Left cardiac atrium (tissue), 4 donors: ENCODE measurements at regions not wholly inside any gene's neighbourhood (a gene's known extent, or its start where the extent isn't known, plus 50 kb on each side); places are given as distances from the start of the nearest gene placed in this dataset.

Experiments
- ATAC-seq, 2 donors: fragments of 200-7000 bp; cut with Tn5 transposase; one replicate each; pipeline ENCODE4 v1.9.1; 2020; ENCODE audit warnings: mild to moderate bottlenecking in 2 of 2, moderate library complexity in 2 of 2
- DNase-seq: peaks from one replicate; pipeline ENCODE4 v3.0.0-alpha.2; 2020
- intact Hi-C, 2 donors: fragments of 100-400 bp; cut with DNase I; formaldehyde crosslinking; loops; one replicate each; pipeline versions ENCODE4 v1.14.1 to v1.15.1; 2022 to 2023
- donor health status: DM: no; HTN: yes; CAD: no.
- donor health status: DM: no; HTN: yes; CAD: no; lungs with severe emphysema.
- donor health status: DM: yes; HTN: yes; CAD: no.
- donor health status: Dilated cardiomyopathy.

DNA sequence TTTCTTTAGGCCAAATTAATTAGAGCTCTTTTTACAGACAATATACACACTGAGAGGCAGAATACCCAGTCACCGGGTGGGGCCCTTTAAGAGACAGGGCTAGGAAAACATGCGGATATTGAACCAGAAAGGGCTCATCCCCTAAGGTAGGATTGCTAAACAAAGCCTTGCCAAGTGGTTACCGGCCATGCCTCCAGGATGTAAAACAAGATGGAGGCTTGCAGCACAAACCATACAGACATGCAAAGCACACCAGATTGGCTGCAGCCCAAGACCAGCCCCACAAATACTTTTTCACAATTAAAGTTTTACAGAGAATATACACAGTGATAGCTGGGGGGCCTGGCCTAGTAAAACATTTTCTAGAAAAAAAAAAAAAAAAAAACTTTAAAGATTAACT, 210.0 kb downstream of the KLHL4 start:
- intact Hi-C loops = no loop called here
- DNase-seq (no peak), ATAC-seq (no peak)

DNA sequence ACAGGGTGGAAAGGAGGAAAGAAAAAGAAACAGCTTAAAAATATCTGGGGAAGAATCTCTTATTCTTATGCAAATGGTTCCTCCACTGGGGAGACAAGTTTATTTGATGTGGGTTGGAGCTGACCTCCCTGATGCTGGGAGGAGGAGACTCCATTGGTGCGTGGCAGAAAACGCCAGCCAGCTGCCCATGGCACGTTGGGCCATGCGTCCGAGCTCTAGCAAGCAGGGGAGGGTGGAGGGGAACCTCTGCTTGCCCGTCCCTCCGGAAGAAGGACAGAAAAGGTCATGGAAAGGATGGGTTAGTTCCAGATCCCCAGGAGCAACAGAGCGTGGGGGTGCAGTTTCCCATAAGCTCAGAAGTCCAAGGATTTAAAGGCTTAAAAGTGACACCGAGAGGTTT, 210.4 kb downstream of the KLHL4 start:
- intact Hi-C loops = no loop called here
- ATAC-seq = no peak
- DNase-seq = no peak

DNA sequence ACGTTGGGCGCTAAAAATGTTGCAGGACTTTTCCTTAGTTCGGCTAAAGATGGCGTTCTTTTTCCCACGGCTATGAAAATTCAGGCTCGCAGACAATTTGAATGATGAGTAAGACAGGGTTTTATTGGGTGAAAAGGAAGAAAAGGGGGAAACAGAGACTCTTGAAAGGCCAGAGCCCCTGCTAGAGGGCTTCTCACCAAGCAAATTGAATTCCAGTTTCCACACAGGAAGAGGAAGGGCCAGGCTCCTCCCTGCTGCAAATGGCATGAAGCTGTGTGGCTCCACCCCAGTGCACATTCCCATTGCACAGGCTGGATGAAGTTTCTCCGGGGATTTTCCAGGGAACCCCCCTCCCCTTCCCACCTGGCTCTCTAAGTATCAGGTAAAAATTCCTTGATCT, 210.9 kb downstream of the KLHL4 start:
- ATAC-seq (no peak), DNase-seq (no peak)
- intact Hi-C loops = no loop called here

DNA sequence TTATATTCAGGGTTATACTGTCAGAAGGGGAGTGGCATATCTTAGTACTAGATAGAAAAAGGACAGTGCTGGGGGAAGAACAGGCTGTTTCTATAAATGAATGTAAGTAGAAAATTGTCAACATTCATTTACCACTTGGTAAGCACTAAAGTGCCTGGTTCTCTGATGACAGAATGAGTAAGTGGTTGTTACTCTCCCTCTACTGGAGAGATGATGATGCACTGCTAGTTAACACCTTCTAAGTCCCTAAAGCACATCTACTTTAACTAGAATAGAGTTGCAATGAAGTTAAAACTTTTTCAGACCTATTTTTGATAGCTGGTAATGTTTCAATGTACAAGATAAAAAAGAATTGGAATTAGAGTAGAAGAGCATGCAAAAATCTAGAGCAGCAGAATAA, 214.5 kb downstream of the KLHL4 start:
- ATAC-seq (no peak), DNase-seq (no peak)
- intact Hi-C loops = no loop called here

DNA sequence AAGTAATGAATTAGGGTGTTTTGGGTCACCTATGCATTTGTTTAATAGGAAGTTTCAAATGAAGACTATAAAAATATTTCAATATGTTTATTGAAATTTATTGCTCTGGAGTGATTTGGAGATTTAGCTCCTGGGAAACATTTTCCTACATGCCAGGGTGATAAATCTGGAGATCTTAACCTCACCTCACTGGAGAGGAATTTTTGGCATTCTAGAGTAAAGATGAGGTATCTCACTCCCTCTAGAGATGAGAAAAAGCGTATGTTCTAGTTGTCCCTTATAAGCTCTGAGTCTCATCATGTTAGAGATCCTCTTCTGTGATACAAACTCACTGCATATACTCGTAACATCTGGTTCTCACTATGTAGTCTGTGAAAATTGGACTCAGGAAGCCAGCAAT, 219.0 kb downstream of the KLHL4 start:
- DNase-seq (no peak), ATAC-seq (no peak)
- intact Hi-C loops = no loop called here

DNA sequence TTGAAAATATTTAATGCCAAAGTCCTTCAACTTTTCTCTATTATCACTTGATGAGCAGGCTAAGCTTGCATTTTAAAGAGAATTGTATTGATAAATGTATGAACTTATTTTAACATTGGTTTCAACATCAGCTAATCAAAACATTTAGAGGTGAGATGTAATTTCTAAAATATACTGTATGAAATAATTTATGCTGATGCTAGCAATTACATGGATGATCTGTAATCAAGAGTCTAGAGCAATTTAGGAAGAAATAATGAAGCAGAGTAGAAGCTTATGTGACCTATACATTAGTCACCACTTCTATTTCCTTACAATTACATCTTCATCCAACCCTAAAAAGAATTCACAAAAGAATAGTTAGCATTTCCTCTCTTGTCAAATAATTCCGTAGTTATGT, 226.8 kb downstream of the KLHL4 start:
- ATAC-seq = no peak
- DNase-seq = no peak
- intact Hi-C loops = no loop called here

DNA sequence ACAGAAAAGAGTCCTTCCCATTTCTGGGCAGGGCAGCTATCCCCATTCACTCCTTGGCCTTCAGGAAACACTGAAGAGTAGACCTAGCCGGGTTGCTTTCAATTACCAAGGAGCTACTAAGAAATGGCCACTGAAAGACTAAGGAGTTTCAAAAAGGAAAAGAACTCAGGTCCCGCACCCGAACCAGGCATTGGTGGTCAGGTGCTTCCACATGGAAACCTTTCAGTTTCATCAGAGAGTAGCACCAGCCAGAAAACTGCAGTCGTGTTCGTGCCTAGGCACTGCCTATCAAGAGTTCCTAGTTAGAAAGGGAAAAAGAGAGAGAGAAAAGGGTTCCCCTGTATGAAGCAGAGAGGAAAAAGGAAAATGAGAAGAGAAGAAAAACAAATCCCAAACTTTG, 237.9 kb downstream of the KLHL4 start:
- intact Hi-C loops = no loop called here
- ATAC-seq = no peak

DNA sequence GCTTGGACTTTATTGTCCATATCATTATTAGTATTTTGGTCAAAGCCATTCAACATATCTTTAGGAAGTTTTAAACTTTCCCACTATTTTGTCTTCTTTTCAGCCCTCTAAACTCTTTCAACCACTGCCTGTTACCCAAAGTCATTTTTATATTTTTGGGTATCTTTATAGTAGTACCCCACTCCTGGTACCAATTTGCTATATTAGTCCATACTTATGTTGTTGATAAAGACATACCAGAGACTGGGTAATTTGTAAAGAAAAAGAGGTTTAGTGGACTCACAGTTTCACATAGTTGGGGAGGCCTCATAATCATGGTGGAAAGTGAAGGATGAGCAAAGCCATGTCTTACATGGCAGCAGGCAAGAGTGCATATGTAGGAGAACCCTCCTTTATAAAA, 271.4 kb downstream of the KLHL4 start:
- DNase-seq (no peak), ATAC-seq (no peak)
- intact Hi-C loops = no loop called here

More for the DNA sequence above, 237.9 kb downstream of the KLHL4 start:
- no peak for DNase-seq

DNA sequence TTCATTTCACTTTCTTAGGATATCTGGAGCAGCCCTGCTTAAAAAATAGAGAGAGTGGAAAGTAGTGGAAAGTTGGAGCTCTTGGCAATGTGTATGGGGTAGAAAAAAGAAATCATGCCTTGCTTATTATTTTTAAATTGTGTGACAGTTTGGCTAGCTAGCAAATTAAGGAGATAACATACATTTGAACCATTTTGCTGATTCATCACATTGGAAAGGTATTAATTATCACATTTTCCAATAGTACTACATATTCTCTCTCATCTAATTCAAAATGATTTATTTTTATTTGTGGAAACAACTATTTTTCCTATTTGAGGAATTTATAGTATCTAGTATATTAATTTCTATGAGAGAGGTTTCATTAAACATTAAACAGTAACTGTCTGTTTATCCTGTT, 280.4 kb downstream of the KLHL4 start:
- intact Hi-C loops = no loop called here

DNA sequence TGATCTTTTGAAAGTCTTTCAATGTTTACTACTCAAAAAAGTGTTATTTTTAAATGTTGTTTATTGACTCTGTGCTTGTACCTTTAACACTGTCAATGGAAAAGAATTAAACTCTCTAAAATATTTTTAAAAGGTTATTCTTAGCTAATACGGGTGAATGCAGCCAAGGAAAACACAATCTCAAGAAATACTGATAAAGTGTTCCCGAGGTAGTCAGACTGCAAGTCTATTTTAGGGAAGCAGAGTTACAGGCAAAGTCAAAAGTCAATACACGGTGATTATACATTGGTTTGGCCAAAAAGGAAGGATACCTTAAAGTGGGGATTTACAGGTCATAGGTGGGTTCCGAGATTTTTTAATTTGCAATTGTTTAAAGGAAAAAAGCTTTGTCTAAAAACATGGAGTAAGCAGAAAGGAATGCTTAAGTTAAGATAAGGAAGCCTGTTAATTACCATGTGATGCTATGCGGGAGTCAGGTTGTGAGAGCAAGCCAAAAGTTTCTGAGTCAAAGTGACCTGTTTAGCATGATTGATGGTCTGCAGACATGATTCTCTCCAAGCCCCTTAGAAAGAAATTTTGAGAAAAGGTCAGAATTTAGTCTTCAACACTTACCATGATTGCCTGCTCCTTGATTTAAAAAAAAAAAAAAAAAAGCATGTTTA, 288.4 kb downstream of the KLHL4 start:
- peak; percentile 61 to 92 for ATAC-seq
- DNase-seq = no peak
- intact Hi-C loops = no loop called here

More for the DNA sequence above, 280.4 kb downstream of the KLHL4 start:
- ATAC-seq (no peak), DNase-seq (no peak)

DNA sequence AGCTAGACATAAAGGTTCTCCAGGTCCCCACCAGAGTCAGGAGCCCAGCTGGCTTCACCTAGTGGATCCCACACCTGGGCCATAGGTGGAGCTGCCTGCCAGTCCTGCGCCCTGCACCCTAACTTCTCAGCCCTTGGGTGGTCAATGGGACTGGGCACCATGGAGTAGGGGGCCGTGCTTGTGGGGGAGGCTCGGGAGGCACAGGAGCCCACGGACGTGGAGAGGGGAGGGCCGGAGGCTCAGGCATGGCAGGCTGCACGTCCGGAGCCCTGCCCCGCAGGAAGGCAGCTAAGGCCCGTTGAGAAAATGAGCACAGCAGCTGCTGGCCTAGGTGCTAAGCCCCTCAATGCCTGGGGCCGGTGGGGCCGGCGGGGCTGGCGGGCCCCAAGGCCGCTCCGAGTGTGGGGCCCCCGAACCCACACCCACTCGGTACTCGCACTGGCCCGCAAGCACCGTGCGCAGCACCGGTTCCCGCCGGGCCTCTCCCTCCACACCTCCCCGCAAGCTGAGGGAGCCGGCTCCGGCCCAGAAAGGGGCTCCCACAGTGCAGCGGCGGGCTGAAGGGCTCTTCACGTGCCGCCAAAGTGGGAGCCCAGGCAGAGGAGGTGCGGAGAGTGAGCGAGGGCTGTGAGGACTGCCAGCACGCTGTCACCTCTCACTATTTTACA, 291.1 kb downstream of the KLHL4 start:
- no peak for ATAC-seq

DNA sequence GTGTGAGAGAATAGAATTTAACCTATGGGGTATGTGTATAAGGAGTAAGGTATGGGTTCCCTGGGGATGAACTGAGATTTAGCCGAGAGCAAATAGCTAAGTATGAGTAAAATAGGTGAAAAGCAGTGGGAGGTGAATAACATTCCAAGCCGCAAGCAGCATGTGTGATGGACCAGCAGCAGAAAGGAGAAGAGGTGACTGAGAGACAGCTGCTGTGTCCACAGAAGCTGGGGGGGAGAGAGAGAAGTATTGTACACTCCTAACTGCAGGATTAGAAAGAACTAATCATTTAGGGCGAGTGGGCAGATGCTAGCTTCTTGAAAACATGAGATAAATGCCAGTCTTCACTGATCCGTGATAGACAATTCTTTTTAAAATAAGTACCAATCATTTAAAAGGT, 296.0 kb downstream of the KLHL4 start:
- DNase-seq (no peak), ATAC-seq (peak in 1 of 2 donors; percentile 76)
- intact Hi-C loops = no loop called here

More for the DNA sequence above, 291.1 kb downstream of the KLHL4 start:
- no peak for DNase-seq
- intact Hi-C loops = no loop called here

DNA sequence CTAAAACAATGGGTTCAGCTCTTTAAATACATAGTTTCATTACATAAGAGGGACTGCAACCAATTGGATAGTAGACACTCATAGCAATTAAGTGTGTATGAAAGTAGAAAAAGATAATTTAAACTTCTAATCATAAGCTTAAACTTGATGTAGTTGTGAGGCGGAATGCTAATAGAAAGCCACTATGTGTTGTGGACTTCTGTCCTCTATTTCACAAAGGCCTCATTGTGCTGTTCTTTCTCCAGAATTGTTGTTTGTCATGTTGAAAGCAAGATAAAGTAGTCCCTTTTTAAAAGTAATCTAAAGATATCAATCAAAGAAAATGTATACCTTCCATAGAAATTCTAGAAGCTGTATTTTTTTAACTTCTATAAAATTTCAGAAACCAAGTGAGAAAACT, 329.4 kb downstream of the KLHL4 start:
- intact Hi-C loops = no loop called here
- DNase-seq = no peak
- no peak for ATAC-seq

DNA sequence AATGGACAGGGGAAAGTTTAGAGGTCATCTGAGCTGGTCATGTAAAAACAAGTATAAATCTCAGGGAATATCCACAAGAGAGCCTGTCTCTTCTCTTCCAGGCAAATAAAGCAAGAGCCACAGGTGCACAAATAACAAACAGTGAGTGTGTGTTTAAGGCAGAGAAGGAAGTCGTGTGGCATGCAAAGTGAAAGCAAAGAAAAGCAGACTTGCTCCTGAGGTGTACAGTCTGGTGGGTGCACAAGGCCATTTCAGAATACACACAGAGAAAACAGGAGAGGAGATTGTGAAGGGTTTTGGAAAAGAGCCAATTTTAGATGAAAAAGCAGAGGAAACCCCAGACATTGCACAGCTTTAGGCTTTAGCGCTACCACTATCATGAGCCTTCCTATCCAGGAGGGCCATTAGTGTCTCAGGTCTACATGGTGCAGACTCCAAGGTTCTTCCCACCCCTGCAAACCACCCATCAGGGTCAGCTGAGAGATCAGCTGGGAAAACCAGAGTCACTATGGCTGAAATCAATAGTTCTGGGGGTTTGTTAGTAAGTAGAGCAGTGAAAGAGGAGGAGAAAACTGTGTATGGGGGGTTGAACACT, 355.8 kb downstream of the KLHL4 start:
- DNase-seq (no peak), ATAC-seq (no peak)
- intact Hi-C loops = no loop called here

DNA sequence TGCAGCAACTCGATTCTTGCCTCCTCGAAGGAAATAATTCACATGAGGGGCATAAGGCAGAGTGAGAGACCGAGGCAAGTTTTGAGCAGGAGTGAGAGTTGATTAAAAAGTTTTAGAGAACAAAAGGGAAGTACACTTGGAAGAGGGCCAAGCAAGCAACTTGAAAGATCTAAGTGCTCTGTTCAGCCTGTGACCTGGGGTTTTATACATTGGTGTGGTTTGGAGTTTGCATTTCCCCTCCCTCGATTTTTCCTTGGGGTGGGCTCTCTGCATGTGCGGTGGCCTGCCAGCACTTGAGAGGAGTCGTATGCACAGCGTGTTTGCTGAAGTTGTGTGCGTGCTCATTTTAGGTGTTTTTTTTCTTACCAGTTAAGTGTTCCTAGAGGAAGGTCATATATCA, 356.4 kb downstream of the KLHL4 start:
- DNase-seq = no peak
- intact Hi-C loops = no loop called here
- ATAC-seq = no peak

DNA sequence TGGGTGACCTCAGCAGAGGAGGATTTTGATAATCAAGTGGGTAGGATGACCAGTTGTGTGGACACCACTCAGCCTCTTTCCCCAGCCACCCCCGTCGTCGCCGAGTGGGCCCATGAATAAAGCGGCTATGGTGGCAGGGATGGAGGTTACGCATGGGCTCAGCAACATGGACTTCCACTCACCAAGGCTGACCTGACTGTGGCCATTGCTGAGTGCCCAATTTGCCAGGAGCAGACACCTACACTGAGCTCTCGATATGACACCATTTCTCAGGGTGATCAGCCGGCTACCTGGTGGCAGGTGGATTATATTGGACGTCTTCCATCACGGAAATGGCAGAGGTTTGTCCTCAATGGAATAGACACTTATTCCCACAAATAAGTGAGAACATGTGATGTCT, 361.3 kb downstream of the KLHL4 start:
- DNase-seq = no peak
- ATAC-seq = no peak

DNA sequence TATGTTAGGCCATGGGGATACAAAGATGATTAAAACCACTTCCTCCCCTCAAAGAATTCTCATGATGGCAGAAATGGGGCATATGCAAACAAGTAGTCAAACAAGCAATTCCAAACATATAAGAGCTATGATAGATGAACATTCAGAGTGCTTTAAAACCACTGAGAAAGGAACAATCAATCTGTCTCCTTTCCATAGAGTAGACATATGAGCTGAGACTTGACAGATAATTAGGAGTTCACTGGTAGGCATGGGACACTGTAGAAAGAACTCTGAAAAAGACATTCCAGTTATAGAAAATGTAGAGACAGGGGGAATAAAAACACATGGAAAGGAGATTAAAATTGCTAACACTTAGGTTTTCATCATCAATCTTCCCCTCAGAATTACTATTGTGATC, 372.8 kb downstream of the KLHL4 start:
- no peak for DNase-seq
- no peak for ATAC-seq
- intact Hi-C loops = no loop called here

More for the DNA sequence above, 361.3 kb downstream of the KLHL4 start:
- intact Hi-C loops = no loop called here

DNA sequence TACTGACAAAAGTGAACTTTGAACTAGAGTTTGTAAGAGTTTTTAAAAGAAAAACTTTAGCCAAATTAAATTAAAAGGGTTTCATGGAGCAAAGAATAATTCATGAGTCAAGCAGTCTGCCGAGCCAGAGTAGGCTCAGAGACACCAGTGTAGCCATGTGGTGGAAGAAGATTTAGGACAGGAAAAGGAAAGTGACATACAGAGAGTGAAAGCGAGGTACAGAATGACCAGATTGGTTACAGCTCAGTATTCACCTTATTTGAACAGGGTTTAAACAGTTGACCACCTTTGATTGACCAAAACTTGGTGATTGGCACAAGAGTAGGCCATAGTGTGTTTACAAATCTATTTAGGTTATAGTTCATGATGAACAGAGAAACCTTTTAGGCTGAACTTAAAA, 377.8 kb downstream of the KLHL4 start:
- ATAC-seq = no peak
- intact Hi-C loops = no loop called here
- no peak for DNase-seq

DNA sequence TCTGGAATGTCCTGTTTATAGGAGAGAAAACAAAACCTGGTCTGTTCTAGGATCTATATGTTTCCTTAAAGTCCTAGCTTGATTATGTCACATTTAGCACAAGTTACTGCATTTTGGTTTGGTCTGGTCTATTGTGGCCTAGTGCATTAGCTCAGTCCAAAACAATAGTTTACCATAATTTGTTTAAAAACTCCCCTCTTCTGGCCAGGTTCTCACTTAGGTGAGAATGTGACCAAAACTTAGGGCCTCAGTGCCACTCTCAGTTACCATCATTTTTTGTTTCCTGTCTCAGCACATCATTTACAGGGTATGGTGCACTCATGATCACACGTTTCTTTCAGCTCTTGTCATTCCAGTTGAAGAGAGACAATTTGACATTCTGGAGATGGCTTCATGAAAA, 378.5 kb downstream of the KLHL4 start:
- intact Hi-C loops = no loop called here
- ATAC-seq = no peak
- no peak for DNase-seq

DNA sequence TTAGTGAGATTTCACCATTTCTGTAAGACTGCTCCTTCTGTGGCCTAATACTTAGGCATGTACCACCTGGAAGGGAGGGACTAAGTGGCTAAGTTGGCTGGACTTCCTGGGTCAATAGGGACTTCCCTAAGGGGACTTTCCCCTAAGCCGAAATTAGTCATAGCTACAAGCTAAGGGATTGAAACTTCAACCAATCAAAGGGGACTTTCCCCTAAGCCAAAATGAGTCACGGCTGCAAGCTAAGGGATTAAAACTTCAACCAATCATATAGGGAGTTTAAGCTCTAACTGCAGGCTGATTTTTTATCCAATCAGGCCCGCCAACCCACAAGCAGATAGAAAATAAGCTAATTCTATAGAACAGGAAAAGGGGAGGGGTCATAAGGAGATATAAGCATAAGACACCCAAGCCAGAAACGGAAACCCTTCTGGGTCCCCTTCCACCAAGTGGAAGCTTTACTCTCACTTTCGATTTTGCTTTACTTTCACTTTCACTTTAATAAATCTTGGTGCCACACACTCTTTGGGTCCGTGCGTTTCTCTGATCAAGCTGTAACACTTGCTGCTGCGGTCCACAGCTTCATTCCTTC, 382.8 kb downstream of the KLHL4 start:
- intact Hi-C loops = no loop called here
- no peak for ATAC-seq
- no peak for DNase-seq

DNA sequence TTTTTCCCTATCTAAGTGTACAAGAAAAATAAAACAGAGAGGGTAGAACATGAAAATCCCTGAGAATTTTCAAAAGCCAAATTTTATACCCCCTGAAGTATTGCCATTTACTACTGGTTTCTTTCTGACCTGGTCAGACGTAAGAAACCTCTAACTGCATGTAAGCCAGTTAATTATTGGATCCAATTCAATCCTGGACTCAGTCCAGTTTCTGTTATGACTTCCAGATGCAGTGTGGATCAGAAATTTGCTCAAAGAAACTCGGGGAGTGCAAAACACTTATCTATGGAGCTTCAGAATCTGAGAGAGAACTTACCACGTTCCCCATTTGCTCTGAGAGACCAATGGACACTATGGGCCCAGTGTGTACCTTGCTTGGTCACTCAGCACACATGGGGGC, 383.5 kb downstream of the KLHL4 start:
- no peak for DNase-seq
- intact Hi-C loops = no loop called here
- ATAC-seq = no peak
